Epithelial cell of proximal tubule (primary cell): ENCODE measurements at regions not wholly inside any gene's neighbourhood (a gene's known extent, or its start where the extent isn't known, plus 50 kb on each side); places are given as distances from the start of the nearest gene placed in this dataset.
"Not testable (repeated sequence)": the region's sequence is repeated elsewhere in the genome, so short reads cannot be mapped to it uniquely, and the experiment has no call there.

Source experiments
- DNase-seq: peaks from one replicate; pipeline ENCODE4 v3.0.0-alpha.2; 2011; ENCODE audit warnings: low read depth
- H3K4me3 ChIP-seq: 2 replicates; pipeline ENCODE4 v1.5.1; 2011; ENCODE audit warnings: low read depth, mild to moderate bottlenecking, low read length
- TF ChIP-seq, protein P1 (sequence below): conservative IDR thresholded peaks from 2 replicates; pipeline ENCODE4 v1.5.1; 2012; ENCODE audit warnings: low read depth, mild to moderate bottlenecking, low read length

DNA sequence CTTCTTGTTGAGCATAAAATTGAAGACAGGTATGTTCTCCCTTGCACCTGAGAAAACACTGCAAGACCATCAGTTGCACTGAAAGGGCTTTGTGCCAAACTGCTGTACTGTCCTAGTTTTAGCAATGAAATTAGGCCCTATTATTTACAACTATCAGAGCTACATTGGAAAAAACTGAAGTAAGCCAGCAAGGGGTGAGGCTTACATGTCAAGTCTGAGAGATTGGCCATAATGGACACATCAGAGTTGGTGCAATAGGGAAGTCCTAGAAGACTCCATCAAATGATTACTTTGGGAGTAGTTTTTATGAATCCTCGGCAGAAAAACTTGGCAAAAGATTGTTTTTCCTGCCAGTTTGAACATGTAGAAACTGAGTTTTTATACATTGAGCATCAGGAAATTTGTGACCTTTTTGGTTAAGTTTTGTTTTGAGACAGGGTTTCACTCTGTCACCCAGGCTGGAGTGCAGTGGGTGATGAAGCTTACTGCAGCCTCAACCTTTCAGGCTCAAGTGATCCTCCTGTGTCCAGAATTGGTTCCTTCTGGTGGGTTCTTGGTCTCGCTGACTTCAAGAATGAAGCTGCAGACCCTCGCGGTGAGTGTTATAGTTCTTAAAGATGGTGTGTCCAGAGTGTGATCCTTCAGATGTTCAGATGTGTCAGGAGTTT, 160.1 kb upstream of the BANK1 start:
- TF ChIP-seq, protein P1, sequence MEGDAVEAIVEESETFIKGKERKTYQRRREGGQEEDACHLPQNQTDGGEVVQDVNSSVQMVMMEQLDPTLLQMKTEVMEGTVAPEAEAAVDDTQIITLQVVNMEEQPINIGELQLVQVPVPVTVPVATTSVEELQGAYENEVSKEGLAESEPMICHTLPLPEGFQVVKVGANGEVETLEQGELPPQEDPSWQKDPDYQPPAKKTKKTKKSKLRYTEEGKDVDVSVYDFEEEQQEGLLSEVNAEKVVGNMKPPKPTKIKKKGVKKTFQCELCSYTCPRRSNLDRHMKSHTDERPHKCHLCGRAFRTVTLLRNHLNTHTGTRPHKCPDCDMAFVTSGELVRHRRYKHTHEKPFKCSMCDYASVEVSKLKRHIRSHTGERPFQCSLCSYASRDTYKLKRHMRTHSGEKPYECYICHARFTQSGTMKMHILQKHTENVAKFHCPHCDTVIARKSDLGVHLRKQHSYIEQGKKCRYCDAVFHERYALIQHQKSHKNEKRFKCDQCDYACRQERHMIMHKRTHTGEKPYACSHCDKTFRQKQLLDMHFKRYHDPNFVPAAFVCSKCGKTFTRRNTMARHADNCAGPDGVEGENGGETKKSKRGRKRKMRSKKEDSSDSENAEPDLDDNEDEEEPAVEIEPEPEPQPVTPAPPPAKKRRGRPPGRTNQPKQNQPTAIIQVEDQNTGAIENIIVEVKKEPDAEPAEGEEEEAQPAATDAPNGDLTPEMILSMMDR, result no peak
- no peak for DNase-seq
- no peak overlapping the region for H3K4me3 ChIP-seq

DNA sequence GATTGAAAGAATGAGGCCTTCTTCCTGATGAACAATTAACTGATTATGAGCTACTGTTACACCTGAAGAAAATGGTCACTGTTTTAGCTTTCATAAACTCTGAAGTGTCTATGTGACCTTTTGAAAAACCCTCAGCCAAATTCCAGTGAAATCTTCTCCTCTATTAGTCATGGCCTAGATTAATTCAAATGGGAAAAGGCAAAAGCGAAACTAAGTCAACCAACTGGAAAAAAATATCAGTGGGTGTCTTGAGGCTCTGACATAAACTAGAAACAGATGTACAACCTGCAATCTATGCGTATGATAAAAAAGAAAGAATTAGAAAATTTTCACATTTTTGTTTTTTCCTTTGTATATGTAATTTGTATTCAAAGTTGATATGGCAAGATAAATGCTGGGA, 169.4 kb upstream of the BANK1 start:
- peak; percentile 52 for DNase-seq
- H3K4me3 ChIP-seq, result no peak overlapping the region
- TF ChIP-seq, protein P1, result no peak

DNA sequence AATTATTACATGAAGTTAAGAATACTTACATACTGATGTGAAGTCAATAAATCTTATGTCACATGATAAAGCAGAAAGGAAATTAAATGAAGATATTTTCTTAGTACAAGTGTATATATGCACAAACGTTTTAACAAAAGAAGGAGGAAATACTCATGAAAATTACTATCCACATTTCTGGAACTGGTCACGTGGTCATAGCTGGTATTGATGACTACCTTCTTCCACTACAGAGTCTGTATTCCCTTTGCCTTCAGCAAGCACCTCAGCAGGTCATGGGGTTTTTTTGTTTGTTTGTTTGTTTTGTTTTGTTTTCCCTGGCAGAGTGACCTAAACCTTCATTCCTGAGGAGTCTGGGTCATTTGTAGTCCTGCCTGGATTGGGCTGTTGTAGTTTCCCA, 174.9 kb upstream of the BANK1 start:
- no peak overlapping the region for H3K4me3 ChIP-seq

DNA sequence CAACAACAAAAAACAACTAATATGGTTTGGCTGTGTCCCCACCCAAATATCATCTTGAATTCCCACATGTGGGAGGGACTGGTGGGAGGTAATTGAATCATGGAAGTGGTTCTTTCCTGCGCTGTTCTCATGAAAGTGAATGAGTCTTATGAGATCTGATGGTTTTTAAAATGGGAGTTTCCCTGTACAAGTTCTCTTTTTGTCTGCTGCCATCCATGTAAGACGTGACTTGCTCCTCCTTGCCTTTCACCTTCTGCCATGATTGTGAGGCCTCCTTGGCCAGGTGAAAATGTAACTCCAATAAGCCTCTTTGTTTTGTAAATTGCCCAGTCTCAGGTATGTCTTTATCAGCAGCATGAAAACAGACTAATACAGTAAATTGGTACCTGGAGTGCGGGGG, 183.5 kb upstream of the BANK1 start:
- DNase-seq, H3K4me3 ChIP-seq: not testable (repeated sequence)

More for the DNA sequence above, 174.9 kb upstream of the BANK1 start:
- DNase-seq, result no peak
- TF ChIP-seq, protein P1, result no peak

DNA sequence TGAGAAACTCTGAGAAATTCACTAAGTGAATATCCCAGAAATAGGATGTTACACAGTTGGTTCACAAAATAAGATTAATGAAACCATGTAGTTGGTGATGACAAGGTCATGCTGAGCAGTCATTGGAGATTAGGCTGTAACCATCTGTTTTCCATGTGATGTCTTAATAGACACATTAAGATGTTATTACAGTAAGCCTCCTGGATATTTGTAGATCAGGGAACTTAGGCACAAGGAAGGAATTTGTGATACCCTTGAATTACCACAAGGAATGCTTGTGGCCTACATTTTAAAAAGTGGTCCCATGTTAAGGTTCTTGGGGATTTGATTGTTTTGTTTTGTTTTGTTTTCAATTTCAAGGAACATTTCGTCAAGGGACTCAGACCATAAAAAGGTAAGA, 185.6 kb upstream of the BANK1 start:
- TF ChIP-seq, protein P1, result no peak
- no peak overlapping the region for H3K4me3 ChIP-seq
- DNase-seq, result peak; percentile 53

DNA sequence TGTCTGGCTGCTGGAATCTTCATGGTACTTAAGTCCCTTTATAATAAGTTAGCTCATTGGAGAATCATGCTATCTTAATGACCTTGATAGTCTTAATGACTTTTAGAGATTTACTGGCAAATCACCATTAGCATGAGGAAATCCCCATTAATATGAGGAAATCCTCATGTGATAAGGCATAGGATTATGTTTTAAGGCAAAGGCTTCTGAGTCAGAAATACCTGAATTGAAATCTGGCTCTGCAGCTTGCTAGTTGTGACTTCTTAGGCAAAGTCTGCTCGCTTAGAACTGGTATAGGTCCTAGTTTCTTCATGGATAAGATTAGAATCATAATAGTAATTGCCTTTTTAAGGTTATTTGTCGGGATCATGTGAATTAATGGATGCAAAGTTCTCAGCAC, 190.2 kb upstream of the BANK1 start:
- no peak for DNase-seq
- H3K4me3 ChIP-seq, result no peak overlapping the region
- TF ChIP-seq, protein P1, result no peak

GRCh38 chr4:101599620-101600019, 190.9 kb upstream of the BANK1 start:
- no peak for DNase-seq
- TF ChIP-seq, protein P1, result no peak
- H3K4me3 ChIP-seq, result no peak overlapping the region
